ENCODE measurements at regions not wholly inside any gene's neighbourhood (a gene's known extent, or its start where the extent isn't known, plus 50 kb on each side); places are given as distances from the start of the nearest gene placed in this dataset.

- TF ChIP-seq CTCF (IDR thresholded peaks at IDR 0.05; ENCODE audit: insufficient read depth, low read depth, low read length) (no peak), EZH2 (IDR thresholded peaks at IDR 0.05; ENCODE audit: insufficient read depth, low read length) (no peak)
Observed at GRCh38 chr12:42669553-42669952, 80.0 kb upstream of the PRICKLE1 start.
